NCI-H345 treated with DMSO at 0.1 percent for 48 hours (cell line): ENCODE measurements at regions not wholly inside any gene's neighbourhood (a gene's known extent, or its start where the extent isn't known, plus 50 kb on each side); places are given as distances from the start of the nearest gene placed in this dataset.

Source experiments
- DNase-seq: peaks from one replicate; lab custom pipeline; 2025; ENCODE audit not compliant: unreplicated experiment; lab: John Stamatoyannopoulos, UW

- DNase-seq = no peak
Observed at GRCh38 chr2:66794070-66794469, 359.1 kb downstream of the MEIS1 start.

GRCh38 chr2:66794551-66794950 is 359.6 kb downstream of the MEIS1 start:
- no peak for DNase-seq

GRCh38 chr2:66802877-66803276 is 368.0 kb downstream of the MEIS1 start:
- no peak for DNase-seq

GRCh38 chr2:66803726-66804125 is 368.8 kb downstream of the MEIS1 start:
- DNase-seq = no peak

- DNase-seq = no peak
Observed at GRCh38 chr2:66805016-66805865, 370.3 kb downstream of the MEIS1 start.

- no peak for DNase-seq
Observed at GRCh38 chr2:66805968-66806367, 371.0 kb downstream of the MEIS1 start.

- DNase-seq = no peak
Observed at GRCh38 chr2:66813525-66813924, 378.6 kb downstream of the MEIS1 start.

- no peak for DNase-seq
Observed at GRCh38 chr2:66813976-66814375, 379.1 kb downstream of the MEIS1 start.

GRCh38 chr2:66814916-66815315 is 380.0 kb downstream of the MEIS1 start:
- DNase-seq = no peak

GRCh38 chr2:66815886-66816285 is 381.0 kb downstream of the MEIS1 start:
- DNase-seq = no peak

- DNase-seq = no peak
Observed at GRCh38 chr2:66821168-66821567, 386.2 kb downstream of the MEIS1 start.

- no peak for DNase-seq
Observed at GRCh38 chr2:66822186-66822585, 387.3 kb downstream of the MEIS1 start.

- no peak for DNase-seq
Observed at GRCh38 chr2:66824926-66825325, 390.0 kb downstream of the MEIS1 start.

- DNase-seq = no peak
Observed at GRCh38 chr2:66827851-66828250, 392.9 kb downstream of the MEIS1 start.

- no peak for DNase-seq
Observed at GRCh38 chr2:66828876-66829275, 394.0 kb downstream of the MEIS1 start.

- no peak for DNase-seq
Observed at GRCh38 chr2:66830881-66831280, 396.0 kb downstream of the MEIS1 start.

GRCh38 chr2:66832646-66833435 is 397.9 kb downstream of the MEIS1 start:
- DNase-seq = no peak

- DNase-seq = no peak
Observed at GRCh38 chr2:66834859-66835258, 399.9 kb downstream of the MEIS1 start.

- DNase-seq = no peak
Observed at GRCh38 chr2:66836851-66837250, 401.9 kb downstream of the MEIS1 start.

- DNase-seq = no peak
Observed at GRCh38 chr2:66839551-66840320, 404.8 kb downstream of the MEIS1 start.

GRCh38 chr2:66840321-66841002 is 405.5 kb downstream of the MEIS1 start:
- DNase-seq = no peak
